Liver (tissue), 3 donors: ENCODE measurements at regions not wholly inside any gene's neighbourhood (a gene's known extent, or its start where the extent isn't known, plus 50 kb on each side); places are given as distances from the start of the nearest gene placed in this dataset.

ENCODE experiments used
- CTCF ChIP-seq: fragments of 150-350 bp; IDR thresholded peaks from 2 replicates; pipeline ENCODE4 v1.5.1; 2017; ENCODE audit warnings: improper control_type of control experiment, low read depth, low read length; ENCODE audit not compliant: missing input control
- EGR1 ChIP-seq, 2 donors: IDR thresholded peaks; 2 replicates each; pipeline ENCODE4 v1.6.1; 2016 to 2018; ENCODE audit warnings: antibody characterized with exemption in 2 of 2, low read depth in 2 of 2
- FOXA1 ChIP-seq: IDR thresholded peaks from 2 replicates; pipeline ENCODE4 v1.6.1; 2016; ENCODE audit warnings: antibody characterized with exemption
- GABPA ChIP-seq, 2 donors: IDR thresholded peaks in 1 of 2; conservative IDR thresholded peaks in 1 of 2; 2 replicates each; pipeline ENCODE4 v1.6.1; 2016; ENCODE audit warnings: antibody characterized with exemption in 2 of 2, mild to moderate bottlenecking in 1 of 2, moderate library complexity in 1 of 2
- HNF4G ChIP-seq: IDR thresholded peaks from 2 replicates; pipeline ENCODE4 v1.6.1; 2016; ENCODE audit warnings: antibody characterized with exemption
- JUND ChIP-seq, 2 donors: IDR thresholded peaks; 2 replicates each; pipeline ENCODE4 v1.6.1; 2016; ENCODE audit warnings: antibody characterized with exemption in 2 of 2
- RAD21 ChIP-seq, 2 donors: IDR thresholded peaks; 2 replicates each; pipeline ENCODE4 v1.6.1; 2016; ENCODE audit warnings: antibody characterized with exemption in 2 of 2, mild to moderate bottlenecking in 2 of 2
- TAF1 ChIP-seq: conservative IDR thresholded peaks from 2 replicates; pipeline ENCODE4 v1.6.1; 2016; ENCODE audit warnings: antibody characterized with exemption, mild to moderate bottlenecking
- YY1 ChIP-seq: IDR thresholded peaks from 2 replicates; pipeline ENCODE4 v1.6.1; 2016; ENCODE audit warnings: antibody characterized with exemption, mild to moderate bottlenecking
- TF ChIP-seq, protein P1 (sequence below): IDR thresholded peaks from 2 replicates; pipeline ENCODE4 v1.6.1; 2016; ENCODE audit warnings: antibody characterized with exemption, mild to moderate bottlenecking
- TF ChIP-seq, protein P2 (sequence below): IDR thresholded peaks from 2 replicates; pipeline ENCODE4 v1.6.1; 2016; ENCODE audit warnings: antibody characterized with exemption
- donor health status: healthy.
- donor health status: healthy.

- TF ChIP-seq CTCF (no peak), JUND (IDR thresholded peaks at IDR 0.05) (no peak), YY1 (no peak), EGR1 (IDR thresholded peaks at IDR 0.05; ENCODE audit: low read depth in 2 of 2) (no peak), TAF1 (no peak), FOXA1 (no peak), RAD21 (IDR thresholded peaks at IDR 0.05) (no peak), GABPA (IDR thresholded peaks at IDR 0.05 in 1 of 2, conservative IDR thresholded peaks at IDR 0.05 in 1 of 2) (no peak), HNF4G (no peak)
- TF ChIP-seq, protein P1, sequence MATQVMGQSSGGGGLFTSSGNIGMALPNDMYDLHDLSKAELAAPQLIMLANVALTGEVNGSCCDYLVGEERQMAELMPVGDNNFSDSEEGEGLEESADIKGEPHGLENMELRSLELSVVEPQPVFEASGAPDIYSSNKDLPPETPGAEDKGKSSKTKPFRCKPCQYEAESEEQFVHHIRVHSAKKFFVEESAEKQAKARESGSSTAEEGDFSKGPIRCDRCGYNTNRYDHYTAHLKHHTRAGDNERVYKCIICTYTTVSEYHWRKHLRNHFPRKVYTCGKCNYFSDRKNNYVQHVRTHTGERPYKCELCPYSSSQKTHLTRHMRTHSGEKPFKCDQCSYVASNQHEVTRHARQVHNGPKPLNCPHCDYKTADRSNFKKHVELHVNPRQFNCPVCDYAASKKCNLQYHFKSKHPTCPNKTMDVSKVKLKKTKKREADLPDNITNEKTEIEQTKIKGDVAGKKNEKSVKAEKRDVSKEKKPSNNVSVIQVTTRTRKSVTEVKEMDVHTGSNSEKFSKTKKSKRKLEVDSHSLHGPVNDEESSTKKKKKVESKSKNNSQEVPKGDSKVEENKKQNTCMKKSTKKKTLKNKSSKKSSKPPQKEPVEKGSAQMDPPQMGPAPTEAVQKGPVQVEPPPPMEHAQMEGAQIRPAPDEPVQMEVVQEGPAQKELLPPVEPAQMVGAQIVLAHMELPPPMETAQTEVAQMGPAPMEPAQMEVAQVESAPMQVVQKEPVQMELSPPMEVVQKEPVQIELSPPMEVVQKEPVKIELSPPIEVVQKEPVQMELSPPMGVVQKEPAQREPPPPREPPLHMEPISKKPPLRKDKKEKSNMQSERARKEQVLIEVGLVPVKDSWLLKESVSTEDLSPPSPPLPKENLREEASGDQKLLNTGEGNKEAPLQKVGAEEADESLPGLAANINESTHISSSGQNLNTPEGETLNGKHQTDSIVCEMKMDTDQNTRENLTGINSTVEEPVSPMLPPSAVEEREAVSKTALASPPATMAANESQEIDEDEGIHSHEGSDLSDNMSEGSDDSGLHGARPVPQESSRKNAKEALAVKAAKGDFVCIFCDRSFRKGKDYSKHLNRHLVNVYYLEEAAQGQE: no peak
- TF ChIP-seq, protein P2, sequence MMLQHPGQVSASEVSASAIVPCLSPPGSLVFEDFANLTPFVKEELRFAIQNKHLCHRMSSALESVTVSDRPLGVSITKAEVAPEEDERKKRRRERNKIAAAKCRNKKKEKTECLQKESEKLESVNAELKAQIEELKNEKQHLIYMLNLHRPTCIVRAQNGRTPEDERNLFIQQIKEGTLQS: no peak
These were observed 182.7 kb upstream of the DCBLD2 start for GRCh38 chr3:99084156-99084555.
